Heart right ventricle (tissue), 16 donors: ENCODE measurements at regions not wholly inside any gene's neighbourhood (a gene's known extent, or its start where the extent isn't known, plus 50 kb on each side); places are given as distances from the start of the nearest gene placed in this dataset.

Experiments used
- ATAC-seq, 8 donors: fragments of 200-7000 bp; cut with Tn5 transposase; one replicate each; pipeline ENCODE4 v1.9.1; 2020; ENCODE audit warnings: mild to moderate bottlenecking in 8 of 8, moderate library complexity in 8 of 8, moderate number of reproducible peaks in 1 of 8
- DNase-seq, 2 donors: peaks; one replicate each; pipeline ENCODE4 v3.0.0-alpha.2; 2020
- H3K27ac ChIP-seq, 10 donors: fragments of 200-600 bp; sonication (generic) in 2 of 10; one replicate each; pipeline versions ENCODE4 v1.5.0 to v1.8.0; 2020 to 2022; ENCODE audit warnings: mild to moderate bottlenecking in 3 of 10
- H3K27me3 ChIP-seq, 7 donors: fragments of 200-600 bp; one replicate each; pipeline ENCODE4 v1.8.0; 2021 to 2022; ENCODE audit warnings: mild to moderate bottlenecking in 2 of 7
- H3K36me3 ChIP-seq, 9 donors: fragments of 200-600 bp; sonication (generic) in 1 of 9; one replicate each; pipeline versions ENCODE4 v1.5.0 to v1.8.0; 2020 to 2022; ENCODE audit warnings: mild to moderate bottlenecking in 2 of 9
- H3K4me1 ChIP-seq, 9 donors: fragments of 200-600 bp; sonication (generic) in 1 of 9; one replicate each; pipeline versions ENCODE4 v1.5.0 to v1.8.0; 2020 to 2022; ENCODE audit warnings: mild to moderate bottlenecking in 4 of 9
- H3K4me3 ChIP-seq, 10 donors: fragments of 200-600 bp; sonication (generic) in 2 of 10; one replicate each; pipeline versions ENCODE4 v1.5.0 to v1.8.0; 2020 to 2022; ENCODE audit warnings: mild to moderate bottlenecking in 7 of 10, moderate library complexity in 2 of 10
- H3K9me3 ChIP-seq, 11 donors: fragments of 200-600 bp in 10 of 11; sonication (generic) in 2 of 11; one replicate each; pipeline versions ENCODE4 v1.5.0 to v1.8.0; 2013 to 2022; ENCODE audit warnings: mild to moderate bottlenecking in 2 of 11, control low read depth in 1 of 11, moderate library complexity in 1 of 11
- WGBS, 2 donors: extraction: QIAGEN DNeasy Blood & Tissue Kit; methylation state at CpG; one replicate each; pipeline ENCODE4 v1.1.7; 2013; ENCODE audit warnings: inconsistent platforms in 1 of 2; 5-methylcytosine and 5-hydroxymethylcytosine counted together
- intact Hi-C, 10 donors: fragments of 100-400 bp; cut with DNase I; formaldehyde crosslinking; loops; one replicate each; pipeline versions ENCODE4 v1.11.1 to v1.14.2; 2022
- TF ChIP-seq, protein P1 (sequence below), 9 donors: fragments of 200-600 bp; sonication (generic) in 2 of 9; IDR thresholded peaks; one replicate each; pipeline versions ENCODE4 v1.5.0 to v1.8.0; 2021 to 2022; ENCODE audit warnings: antibody characterized with exemption in 9 of 9, mild to moderate bottlenecking in 5 of 9, moderate library complexity in 1 of 9
- donor health status: Arrhythmogenic right ventricular cardiomyopathy.
- donor health status: ischemic (EF 13 %, LVEDD 7.1; RV severe dilation, severe dysfunction).
- donor health status: healthy with polysubstance abuse.
- donor health status: DM: no; HTN: yes; CAD: no.
- donor health status: DM: no; HTN: no; CAD: no.
- donor health status: ischemic (EF 25% LVEDD 6.9; RV normal size, moderate dysfunction).
- donor health status: ischemic (EF 25% LVEDD 5.7; RV mildly dilated, moderate dysfunction).
- donor health status: healthy.
- donor health status: DM: yes; HTN: yes; CAD: no.
- donor health status: Ischemic cardiomyopathy.
- donor health status: ischemic (EF 35%, LVEDD 5.7; RV mildly dilated, moderate dysfunction).
- donor health status: nonischemic (EF 11% LVEDD 7.7; RV severe dilation, severe dysfunction).
- donor health status: DM: yes; HTN: yes; CAD: no.
- donor health status: PGD.
- donor health status: ischemic (EF 29% LVEDD 5.4; RV normal size, mild dysfunction).
- donor health status: nonischemic (EF 23%, LVEDD 6.1; RV moderate dilation, normal function).

DNA sequence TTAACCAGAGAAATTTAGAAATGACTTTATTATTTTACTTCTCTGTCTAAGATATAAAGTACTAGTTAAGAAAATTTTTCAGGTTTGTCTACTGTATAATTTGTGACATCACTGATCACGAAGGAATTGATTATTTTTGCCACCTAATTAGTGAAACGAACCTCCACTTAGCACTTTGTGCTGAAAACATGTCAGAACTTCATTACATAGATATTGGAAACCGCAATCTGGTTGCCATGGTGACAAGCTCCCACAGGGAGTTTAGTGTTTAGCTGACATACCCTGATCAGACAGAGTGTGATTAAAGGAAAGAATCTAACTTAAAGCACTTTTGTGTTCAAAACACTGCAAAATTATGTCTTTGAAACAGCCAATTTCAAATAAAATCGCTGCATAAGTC is 668.4 kb upstream of the CCNG1 start:
- H3K27ac ChIP-seq, result no peak overlapping the region
- intact Hi-C loops, result no loop called here
- TF ChIP-seq, protein P1, sequence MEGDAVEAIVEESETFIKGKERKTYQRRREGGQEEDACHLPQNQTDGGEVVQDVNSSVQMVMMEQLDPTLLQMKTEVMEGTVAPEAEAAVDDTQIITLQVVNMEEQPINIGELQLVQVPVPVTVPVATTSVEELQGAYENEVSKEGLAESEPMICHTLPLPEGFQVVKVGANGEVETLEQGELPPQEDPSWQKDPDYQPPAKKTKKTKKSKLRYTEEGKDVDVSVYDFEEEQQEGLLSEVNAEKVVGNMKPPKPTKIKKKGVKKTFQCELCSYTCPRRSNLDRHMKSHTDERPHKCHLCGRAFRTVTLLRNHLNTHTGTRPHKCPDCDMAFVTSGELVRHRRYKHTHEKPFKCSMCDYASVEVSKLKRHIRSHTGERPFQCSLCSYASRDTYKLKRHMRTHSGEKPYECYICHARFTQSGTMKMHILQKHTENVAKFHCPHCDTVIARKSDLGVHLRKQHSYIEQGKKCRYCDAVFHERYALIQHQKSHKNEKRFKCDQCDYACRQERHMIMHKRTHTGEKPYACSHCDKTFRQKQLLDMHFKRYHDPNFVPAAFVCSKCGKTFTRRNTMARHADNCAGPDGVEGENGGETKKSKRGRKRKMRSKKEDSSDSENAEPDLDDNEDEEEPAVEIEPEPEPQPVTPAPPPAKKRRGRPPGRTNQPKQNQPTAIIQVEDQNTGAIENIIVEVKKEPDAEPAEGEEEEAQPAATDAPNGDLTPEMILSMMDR (IDR thresholded peaks at IDR 0.05), result no peak
- no peaks in the 10 kb centered on the region for H3K27me3 ChIP-seq
- no peaks in the 10 kb centered on the region for H3K4me1 ChIP-seq
- H3K36me3 ChIP-seq, result no peaks in the 10 kb centered on the region
- DNase-seq, result no peak
- peaks cover 0 to 4% (median 0%) of the 10 kb centered on the region in 11 donors for H3K9me3 ChIP-seq
- 23 to 26% methylated on average over 4 of the region's 4 CpGs for WGBS, 2 donors
- ATAC-seq, result no peak
- no peak overlapping the region for H3K4me3 ChIP-seq

DNA sequence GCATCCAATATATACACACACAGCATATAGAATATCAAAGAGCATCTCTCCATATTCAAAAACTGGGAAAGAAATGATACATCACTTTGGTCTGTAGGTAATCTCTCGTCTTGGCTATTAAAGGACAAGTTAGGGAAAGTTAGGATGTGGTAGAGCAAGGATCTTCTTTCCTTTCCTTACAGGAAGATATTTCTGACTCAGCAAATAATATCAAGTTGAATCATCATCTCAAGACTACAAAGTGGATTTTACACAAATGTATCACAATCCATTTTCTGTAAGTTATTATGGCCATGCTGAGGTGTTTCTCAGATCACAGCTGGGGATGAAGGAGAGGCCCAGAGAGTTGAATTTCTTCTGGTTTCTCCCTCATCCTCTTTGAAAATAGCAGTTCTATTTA is 651.7 kb upstream of the CCNG1 start:
- TF ChIP-seq, protein P1 (IDR thresholded peaks at IDR 0.05), result no peak
- H3K9me3 ChIP-seq, result peaks cover 0 to 11% (median 0%) of the 10 kb centered on the region in 11 donors
- no peak overlapping the region for H3K4me3 ChIP-seq
- H3K27me3 ChIP-seq, result no peaks in the 10 kb centered on the region
- WGBS, 2 donors, result 71% methylated on average over 1 of the region's 1 CpG
- intact Hi-C loops, result no loop called here
- no peak overlapping the region for H3K27ac ChIP-seq
- no peak for DNase-seq
- no peaks in the 10 kb centered on the region for H3K4me1 ChIP-seq
- ATAC-seq, result no peak
- no peaks in the 10 kb centered on the region for H3K36me3 ChIP-seq

DNA sequence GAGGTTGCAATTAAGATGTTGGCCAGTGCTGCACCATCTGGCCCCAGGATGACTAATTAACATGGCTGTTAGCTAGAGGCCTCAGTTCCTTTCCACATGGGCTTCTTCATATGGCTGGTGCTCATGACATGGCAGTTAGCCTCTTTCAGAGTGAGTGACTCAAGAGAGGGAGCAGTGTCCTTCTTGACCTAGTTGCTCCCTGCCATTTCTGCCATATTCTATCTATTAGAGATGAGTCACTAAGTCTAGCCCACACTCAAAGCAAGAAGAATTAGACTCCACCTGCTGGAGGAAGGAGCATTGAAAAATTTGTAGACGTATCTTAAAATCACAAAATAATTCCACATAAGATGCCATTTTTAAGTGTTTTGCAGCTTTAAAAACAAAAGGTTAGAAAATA is 651.2 kb upstream of the CCNG1 start:
- intact Hi-C loops, result no loop called here
- H3K27me3 ChIP-seq, result no peaks in the 10 kb centered on the region
- WGBS, 2 donors, result 81 to 84% methylated on average over 1 of the region's 1 CpG
- DNase-seq (no peak), ATAC-seq (no peak)
- H3K9me3 ChIP-seq, result peaks cover 0 to 11% (median 0%) of the 10 kb centered on the region in 11 donors
- no peaks in the 10 kb centered on the region for H3K4me1 ChIP-seq
- H3K27ac ChIP-seq, result no peak overlapping the region
- TF ChIP-seq, protein P1 (IDR thresholded peaks at IDR 0.05), result no peak
- no peaks in the 10 kb centered on the region for H3K36me3 ChIP-seq
- H3K4me3 ChIP-seq, result no peak overlapping the region

DNA sequence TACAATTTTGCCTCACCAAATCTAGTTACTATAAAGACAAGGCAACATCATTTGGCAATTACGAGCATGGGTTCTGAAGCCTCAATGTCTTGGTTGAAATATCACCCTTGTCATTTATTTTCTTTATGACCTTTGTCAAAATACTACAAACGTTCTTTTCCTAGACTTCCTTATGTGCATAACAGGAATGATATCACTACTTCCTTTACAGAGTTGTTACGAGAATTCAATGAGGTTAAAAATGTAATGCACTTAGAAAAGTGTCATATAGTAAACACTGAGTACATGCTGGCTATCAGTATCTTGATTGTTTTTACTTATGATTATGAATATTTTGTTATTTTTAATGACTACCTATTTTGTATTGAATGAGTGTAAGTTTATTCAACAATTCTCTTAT is 640.9 kb upstream of the CCNG1 start:
- Histone ChIP-seq H3K27me3 (no peaks in the 10 kb centered on the region), H3K4me1 (no peaks in the 10 kb centered on the region), H3K36me3 (no peaks in the 10 kb centered on the region), H3K27ac (no peak overlapping the region), H3K9me3 (peaks cover 0 to 4% (median 0%) of the 10 kb centered on the region in 11 donors), H3K4me3 (no peak overlapping the region)
- no peak for ATAC-seq
- TF ChIP-seq, protein P1 (IDR thresholded peaks at IDR 0.05), result no peak
- WGBS, 2 donors, result 46 to 54% methylated on average over 3 of the region's 3 CpGs
- intact Hi-C loops, result no loop called here
- DNase-seq, result no peak
